PC-9 (cell line): ENCODE measurements at regions not wholly inside any gene's neighbourhood (a gene's known extent, or its start where the extent isn't known, plus 50 kb on each side); places are given as distances from the start of the nearest gene placed in this dataset.

ENCODE experiments used
- BruUV-seq: library from RNA; stranded (reverse); fragments of 400-500 nt; replicated peaks from 2 replicates; lab custom pipeline; 2021; lab: Mats Ljungman, UMichigan
- CTCF ChIA-PET: fragments of 300-600 bp; sonication (Branson Sonifier 250); formaldehyde crosslinking; loops from one replicate; lab custom pipeline; 2022; ENCODE audit warnings: antibody characterized with exemption; lab: Charles Lee
- POLR2A ChIA-PET: fragments of 300-600 bp; sonication (Branson Sonifier 250); formaldehyde crosslinking; loops from one replicate; lab custom pipeline; 2022; ENCODE audit warnings: antibody characterized with exemption; ENCODE audit not compliant: unreplicated experiment; lab: Charles Lee
- DNase-seq, 2 experiments: peaks; one replicate each; pipeline versions ENCODE4 v3.0.0 to v3.0.0-alpha.2; 2015 to 2022; ENCODE audit warnings: mixed read lengths in 1 of 2
- H2AFZ ChIP-seq: fragments of 200-600 bp; sonication (generic); 2 replicates; pipeline ENCODE4 v1.8.1; 2017; ENCODE audit warnings: antibody characterized with exemption
- H3F3A ChIP-seq: fragments of 200-600 bp; sonication (generic); 2 replicates; pipeline ENCODE4 v1.8.1; 2017; ENCODE audit warnings: antibody characterized with exemption, mild to moderate bottlenecking, low read depth; ENCODE audit not compliant: insufficient read depth
- H3K27ac ChIP-seq: fragments of 200-600 bp; sonication (generic); 2 replicates; pipeline ENCODE4 v1.6.1; 2016; ENCODE audit warnings: mixed run types
- H3K27me3 ChIP-seq: fragments of 200-600 bp; sonication (generic); 2 replicates; pipeline ENCODE4 v1.6.1; 2016; ENCODE audit warnings: low read depth, mixed run types; ENCODE audit not compliant: insufficient read depth
- H3K36me3 ChIP-seq: fragments of 200-600 bp; sonication (generic); 2 replicates; pipeline ENCODE4 v1.6.1; 2016; ENCODE audit warnings: low read depth, mixed run types
- H3K4me1 ChIP-seq: fragments of 200-600 bp; sonication (generic); replicated peaks from 2 replicates; pipeline ENCODE4 v1.6.1; 2016; ENCODE audit warnings: mixed run types; ENCODE audit not compliant: insufficient read depth
- H3K4me2 ChIP-seq: fragments of 200-600 bp; sonication (generic); 2 replicates; pipeline ENCODE4 v1.6.1; 2017; ENCODE audit warnings: mixed run types
- H3K4me3 ChIP-seq: fragments of 200-600 bp; sonication (generic); 2 replicates; pipeline ENCODE4 v1.6.1; 2016; ENCODE audit warnings: mixed run types
- H3K79me2 ChIP-seq: fragments of 200-600 bp; sonication (generic); 2 replicates; pipeline ENCODE4 v1.6.1; 2017; ENCODE audit warnings: low read depth, mixed run types
- H3K9me2 ChIP-seq: fragments of 200-600 bp; sonication (generic); 2 replicates; pipeline ENCODE4 v1.8.1; 2017; ENCODE audit warnings: mild to moderate bottlenecking; ENCODE audit not compliant: insufficient read depth
- H3K9me3 ChIP-seq: fragments of 200-600 bp; sonication (generic); 2 replicates; pipeline ENCODE4 v1.8.1; 2016; ENCODE audit warnings: low read depth; ENCODE audit not compliant: insufficient read depth
- H4K20me1 ChIP-seq: fragments of 200-600 bp; sonication (generic); 2 replicates; pipeline ENCODE4 v1.8.1; 2017; ENCODE audit not compliant: insufficient read depth
- CTCF ChIP-seq: fragments of 200-600 bp; sonication (generic); conservative IDR thresholded peaks from 2 replicates; pipeline ENCODE4 v1.6.1; 2017; ENCODE audit warnings: mixed run types, antibody characterized with exemption, mild to moderate bottlenecking, moderate library complexity
- EZH2 ChIP-seq: fragments of 200-600 bp; sonication (generic); IDR thresholded peaks from 2 replicates; pipeline ENCODE4 v1.8.0; 2017; ENCODE audit warnings: antibody characterized with exemption, low read depth
- intact Hi-C: fragments of 100-400 bp; cut with micrococcal nuclease; formaldehyde crosslinking; loops from one replicate; pipeline ENCODE4 v1.10.0; 2022; ENCODE audit not compliant: unreplicated experiment

- Histone ChIP-seq H3F3A (no peaks in the 10 kb centered on the region), H4K20me1 (no peaks in the 10 kb centered on the region), H3K27ac (no peak overlapping the region), H3K4me1 (no peaks in the 10 kb centered on the region), H2AFZ (no peak overlapping the region), H3K79me2 (no peaks in the 10 kb centered on the region), H3K9me2 (no peaks in the 10 kb centered on the region), H3K9me3 (no peaks in the 10 kb centered on the region), H3K36me3 (no peaks in the 10 kb centered on the region), H3K4me3 (no peak overlapping the region), H3K4me2 (no peak overlapping the region), H3K27me3 (no peaks in the 10 kb centered on the region)
- intact Hi-C loops = no loop called here
- TF ChIP-seq CTCF (no peak), EZH2 (no peak)
- DNase-seq = no peak
- CTCF ChIA-PET = no interaction called here
- no TSS peak for BruUV-seq
- POLR2A ChIA-PET = interaction anchor here (0.7 kb wide), 1 partner anchor 559 kb away, joined by 6 read pairs; no protein-coding TSS in a partner anchor
These were observed 206.3 kb upstream of the GATB start for GRCh38 chr4:151967074-151967473.

- DNase-seq = no peak
- Histone ChIP-seq H2AFZ (no peak overlapping the region), H3F3A (no peaks in the 10 kb centered on the region), H4K20me1 (no peaks in the 10 kb centered on the region), H3K4me3 (no peak overlapping the region), H3K4me2 (no peak overlapping the region), H3K9me2 (no peaks in the 10 kb centered on the region), H3K27me3 (no peaks in the 10 kb centered on the region), H3K79me2 (no peaks in the 10 kb centered on the region), H3K9me3 (no peaks in the 10 kb centered on the region), H3K27ac (no peak overlapping the region), H3K4me1 (no peaks in the 10 kb centered on the region), H3K36me3 (no peaks in the 10 kb centered on the region)
- ChIA-PET POLR2A (no interaction called here), CTCF (no interaction called here)
- no peak for TF ChIP-seq EZH2
- no peak for TF ChIP-seq CTCF
- BruUV-seq = no TSS peak
- intact Hi-C loops = no loop called here
These were observed 201.5 kb upstream of the GATB start for GRCh38 chr4:151962138-151962823.

- H3F3A ChIP-seq = no peaks in the 10 kb centered on the region
- H2AFZ ChIP-seq = no peak overlapping the region
- intact Hi-C loops = no loop called here
- TF ChIP-seq EZH2 = no peak
- TF ChIP-seq CTCF = no peak
- BruUV-seq = no TSS peak
- ChIA-PET POLR2A (no interaction called here), CTCF (no interaction called here)
- DNase-seq = no peak
- no peaks in the 10 kb centered on the region for H3K27me3 ChIP-seq
- H3K4me1 ChIP-seq = peaks cover 2% of the 10 kb centered on the region; the same call in 1 of the 2 replicates
- no peaks in the 10 kb centered on the region for H4K20me1 ChIP-seq
- no peak overlapping the region for H3K4me2 ChIP-seq
- H3K9me2 ChIP-seq = no peaks in the 10 kb centered on the region
- H3K36me3 ChIP-seq = no peaks in the 10 kb centered on the region
- H3K4me3 ChIP-seq = no peak overlapping the region
- no peaks in the 10 kb centered on the region for H3K9me3 ChIP-seq
- no peak overlapping the region for H3K27ac ChIP-seq
- H3K79me2 ChIP-seq = no peaks in the 10 kb centered on the region
These were observed 200.6 kb upstream of the GATB start for GRCh38 chr4:151961456-151961855.
